GM06990 (cell line): ENCODE measurements at regions not wholly inside any gene's neighbourhood (a gene's known extent, or its start where the extent isn't known, plus 50 kb on each side); places are given as distances from the start of the nearest gene placed in this dataset.

ENCODE experiments used
- DNase-seq: peaks from one replicate; pipeline ENCODE4 v3.0.0-alpha.2; 2011; ENCODE audit not compliant: insufficient read length; ENCODE audit errors: extremely low read depth
- H3K27me3 ChIP-seq: replicated peaks from 2 replicates; pipeline ENCODE4 v1.6.0; 2011; ENCODE audit warnings: low read length; ENCODE audit not compliant: control insufficient read depth, insufficient read depth
- H3K36me3 ChIP-seq: 2 replicates; pipeline ENCODE4 v1.5.1; 2011; ENCODE audit warnings: low read length; ENCODE audit not compliant: control insufficient read depth, insufficient read depth
- H3K4me3 ChIP-seq: replicated peaks from 2 replicates; pipeline ENCODE4 v1.5.1; 2011; ENCODE audit warnings: low read depth, mild to moderate bottlenecking, control low read depth, low read length
- TF ChIP-seq, protein P1 (sequence below): IDR thresholded peaks from 2 replicates; pipeline ENCODE4 v1.5.1; 2011; ENCODE audit warnings: low read length, control low read depth, mild to moderate bottlenecking, inconsistent platforms; ENCODE audit not compliant: insufficient read depth, poor library complexity, severe bottlenecking

DNA sequence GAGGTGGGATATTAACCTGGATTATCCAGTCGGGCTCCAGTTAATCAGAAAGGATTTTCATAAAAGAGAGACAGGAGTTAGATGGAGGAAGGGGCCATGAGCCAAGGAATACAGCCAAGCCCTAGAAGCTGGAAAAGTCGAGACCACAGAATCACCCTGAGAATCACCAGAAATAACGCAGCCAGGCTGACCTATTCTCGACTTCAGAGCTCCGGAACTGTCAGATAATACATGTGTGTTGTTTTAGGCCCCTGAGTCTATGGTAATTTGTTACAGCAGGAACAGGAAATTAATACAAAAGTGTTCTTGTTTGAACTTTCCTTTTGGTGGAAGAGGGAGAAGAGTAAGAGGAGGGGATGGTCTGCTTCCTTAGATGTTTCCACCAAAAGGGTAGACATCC is 208.1 kb downstream of the JCAD start:
- Histone ChIP-seq H3K36me3 (no peaks in the 10 kb centered on the region), H3K27me3 (no peaks in the 10 kb centered on the region), H3K4me3 (no peak overlapping the region)
- DNase-seq: no peak
- TF ChIP-seq, protein P1, sequence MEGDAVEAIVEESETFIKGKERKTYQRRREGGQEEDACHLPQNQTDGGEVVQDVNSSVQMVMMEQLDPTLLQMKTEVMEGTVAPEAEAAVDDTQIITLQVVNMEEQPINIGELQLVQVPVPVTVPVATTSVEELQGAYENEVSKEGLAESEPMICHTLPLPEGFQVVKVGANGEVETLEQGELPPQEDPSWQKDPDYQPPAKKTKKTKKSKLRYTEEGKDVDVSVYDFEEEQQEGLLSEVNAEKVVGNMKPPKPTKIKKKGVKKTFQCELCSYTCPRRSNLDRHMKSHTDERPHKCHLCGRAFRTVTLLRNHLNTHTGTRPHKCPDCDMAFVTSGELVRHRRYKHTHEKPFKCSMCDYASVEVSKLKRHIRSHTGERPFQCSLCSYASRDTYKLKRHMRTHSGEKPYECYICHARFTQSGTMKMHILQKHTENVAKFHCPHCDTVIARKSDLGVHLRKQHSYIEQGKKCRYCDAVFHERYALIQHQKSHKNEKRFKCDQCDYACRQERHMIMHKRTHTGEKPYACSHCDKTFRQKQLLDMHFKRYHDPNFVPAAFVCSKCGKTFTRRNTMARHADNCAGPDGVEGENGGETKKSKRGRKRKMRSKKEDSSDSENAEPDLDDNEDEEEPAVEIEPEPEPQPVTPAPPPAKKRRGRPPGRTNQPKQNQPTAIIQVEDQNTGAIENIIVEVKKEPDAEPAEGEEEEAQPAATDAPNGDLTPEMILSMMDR: no peak

DNA sequence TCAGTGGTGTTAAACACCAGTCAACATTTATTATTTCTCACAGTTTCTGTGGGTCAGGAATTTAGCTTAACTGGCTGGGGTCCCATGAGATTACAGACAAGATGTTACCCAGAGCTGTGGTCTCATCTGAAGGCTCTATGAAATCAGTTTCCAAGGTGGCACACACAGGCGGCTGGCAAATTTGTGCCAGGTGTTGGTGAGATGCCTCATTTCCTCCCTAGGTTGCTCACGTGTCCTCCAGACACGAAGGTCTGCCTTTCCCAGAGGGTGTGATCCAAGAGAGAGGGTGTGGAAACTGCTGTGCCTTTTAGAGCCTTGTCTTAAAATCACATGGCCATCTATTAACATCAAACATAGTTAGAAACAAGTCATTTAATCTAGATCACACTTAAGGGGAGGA is 209.0 kb downstream of the JCAD start:
- TF ChIP-seq, protein P1: no peak
- H3K36me3 ChIP-seq: no peaks in the 10 kb centered on the region
- H3K4me3 ChIP-seq: no peak overlapping the region
- no peaks in the 10 kb centered on the region for H3K27me3 ChIP-seq
- DNase-seq: no peak

DNA sequence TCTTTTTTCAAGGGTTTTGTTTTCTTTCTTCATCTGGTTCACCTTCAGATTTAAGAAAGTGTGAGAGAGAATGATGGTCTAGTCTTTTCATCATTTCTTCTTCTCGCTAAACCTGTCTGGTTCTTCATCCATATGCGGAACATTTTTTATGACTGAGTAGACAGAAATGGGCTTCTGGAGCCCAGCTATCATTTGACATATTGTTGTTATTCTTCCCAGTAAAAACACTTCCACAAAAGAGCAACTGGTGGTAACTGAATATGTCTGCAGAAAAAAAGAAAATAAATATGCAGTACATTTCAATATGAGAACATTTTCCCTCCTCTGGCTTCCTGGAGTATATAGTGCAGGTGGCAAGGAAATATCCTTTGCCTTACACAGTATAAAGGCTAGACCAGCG is 209.5 kb downstream of the JCAD start:
- TF ChIP-seq, protein P1: no peak
- no peaks in the 10 kb centered on the region for H3K36me3 ChIP-seq
- no peak for DNase-seq
- H3K4me3 ChIP-seq: no peak overlapping the region
- H3K27me3 ChIP-seq: no peaks in the 10 kb centered on the region

DNA sequence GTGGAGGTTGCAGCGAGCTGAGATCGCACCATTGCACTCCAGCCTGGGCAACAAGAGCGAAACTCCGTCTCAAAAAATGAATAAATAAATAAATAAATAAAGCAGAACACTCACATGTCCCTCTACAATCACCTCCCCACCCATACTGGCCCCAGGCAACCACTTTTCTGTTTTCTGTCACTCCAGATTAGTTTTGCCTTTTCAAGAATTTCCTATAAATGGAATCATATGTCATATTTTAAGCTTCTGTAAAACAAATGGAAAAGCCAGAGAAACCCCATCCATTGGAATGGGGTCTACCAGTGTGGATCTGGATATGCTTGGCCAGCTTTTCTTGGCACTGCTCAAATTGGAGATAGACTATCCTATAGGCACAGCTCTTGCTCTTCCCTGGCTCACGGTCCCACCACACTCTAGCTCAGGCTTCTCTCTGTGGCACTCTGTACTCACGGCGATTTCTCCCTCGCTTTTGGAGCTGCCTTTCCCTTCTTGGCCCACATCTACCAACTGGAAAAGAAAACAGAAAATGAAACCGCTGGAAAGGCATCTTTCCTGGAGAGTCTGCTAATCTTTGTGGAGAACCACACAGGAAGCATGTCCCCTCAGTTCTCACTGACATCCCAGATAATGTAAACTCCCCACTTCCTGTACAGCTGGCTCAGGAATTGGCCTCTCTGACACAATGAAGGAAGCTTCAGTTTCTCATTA is 210.1 kb downstream of the JCAD start:
- Histone ChIP-seq H3K4me3 (no peak overlapping the region), H3K36me3 (no peaks in the 10 kb centered on the region), H3K27me3 (no peaks in the 10 kb centered on the region)
- DNase-seq: no peak
- TF ChIP-seq, protein P1: no peak

DNA sequence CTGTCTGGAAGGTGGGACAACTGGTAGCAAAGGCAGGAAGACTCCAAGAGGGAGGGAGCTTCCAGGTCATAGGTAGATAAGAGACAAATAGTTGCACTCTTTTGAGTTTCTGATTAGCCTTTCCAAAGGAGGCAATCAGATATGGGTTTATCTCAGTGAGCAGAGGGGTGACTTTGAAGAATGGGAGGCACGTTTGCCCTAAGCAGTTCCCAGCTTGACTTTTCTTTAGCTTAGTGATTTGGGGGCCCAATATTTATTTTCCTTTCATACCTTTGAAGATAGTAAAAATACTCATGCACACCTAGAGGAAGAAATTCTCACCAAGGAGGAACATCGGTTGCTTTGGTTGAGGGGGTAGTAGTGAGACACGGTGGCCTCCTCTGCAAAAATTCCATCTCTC is 212.1 kb upstream of the SVIL start:
- no peak for DNase-seq
- Histone ChIP-seq H3K36me3 (no peaks in the 10 kb centered on the region), H3K4me3 (no peak overlapping the region), H3K27me3 (no peaks in the 10 kb centered on the region; the same call in 1 of the 2 replicates)
- TF ChIP-seq, protein P1: no peak

DNA sequence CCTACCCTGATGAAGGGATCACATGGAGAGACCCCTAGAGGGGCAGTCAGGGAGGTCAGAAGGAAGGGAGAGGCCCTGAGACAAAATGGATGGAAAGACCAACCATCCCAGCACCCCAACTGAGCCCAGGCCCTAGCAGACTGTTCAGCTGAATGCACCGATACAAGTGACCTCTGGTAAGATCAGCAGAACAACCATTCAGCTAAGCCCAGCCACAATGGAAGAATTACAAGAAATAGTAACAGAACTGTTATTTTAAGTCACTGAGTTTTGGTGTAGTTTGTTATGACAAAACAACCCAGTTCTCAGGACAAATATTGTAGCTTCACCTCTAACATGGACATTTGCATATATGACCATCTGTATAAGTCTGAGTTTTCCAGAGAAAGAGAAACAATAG is 210.4 kb upstream of the SVIL start:
- Histone ChIP-seq H3K27me3 (no peaks in the 10 kb centered on the region; the same call in 1 of the 2 replicates), H3K4me3 (no peak overlapping the region), H3K36me3 (no peaks in the 10 kb centered on the region)
- DNase-seq: no peak
- TF ChIP-seq, protein P1: no peak
